Heart right ventricle (tissue), 16 donors: ENCODE measurements at regions not wholly inside any gene's neighbourhood (a gene's known extent, or its start where the extent isn't known, plus 50 kb on each side); places are given as distances from the start of the nearest gene placed in this dataset.

Source experiments
- ATAC-seq, 8 donors: fragments of 200-7000 bp; cut with Tn5 transposase; one replicate each; pipeline ENCODE4 v1.9.1; 2020; ENCODE audit warnings: mild to moderate bottlenecking in 8 of 8, moderate library complexity in 8 of 8, moderate number of reproducible peaks in 1 of 8
- DNase-seq, 2 donors: peaks; one replicate each; pipeline ENCODE4 v3.0.0-alpha.2; 2020
- H3K27ac ChIP-seq, 10 donors: fragments of 200-600 bp; sonication (generic) in 2 of 10; one replicate each; pipeline versions ENCODE4 v1.5.0 to v1.8.0; 2020 to 2022; ENCODE audit warnings: mild to moderate bottlenecking in 3 of 10
- H3K27me3 ChIP-seq, 7 donors: fragments of 200-600 bp; one replicate each; pipeline ENCODE4 v1.8.0; 2021 to 2022; ENCODE audit warnings: mild to moderate bottlenecking in 2 of 7
- H3K36me3 ChIP-seq, 9 donors: fragments of 200-600 bp; sonication (generic) in 1 of 9; one replicate each; pipeline versions ENCODE4 v1.5.0 to v1.8.0; 2020 to 2022; ENCODE audit warnings: mild to moderate bottlenecking in 2 of 9
- H3K4me1 ChIP-seq, 9 donors: fragments of 200-600 bp; sonication (generic) in 1 of 9; one replicate each; pipeline versions ENCODE4 v1.5.0 to v1.8.0; 2020 to 2022; ENCODE audit warnings: mild to moderate bottlenecking in 4 of 9
- H3K4me3 ChIP-seq, 10 donors: fragments of 200-600 bp; sonication (generic) in 2 of 10; one replicate each; pipeline versions ENCODE4 v1.5.0 to v1.8.0; 2020 to 2022; ENCODE audit warnings: mild to moderate bottlenecking in 7 of 10, moderate library complexity in 2 of 10
- H3K9me3 ChIP-seq, 11 donors: fragments of 200-600 bp in 10 of 11; sonication (generic) in 2 of 11; one replicate each; pipeline versions ENCODE4 v1.5.0 to v1.8.0; 2013 to 2022; ENCODE audit warnings: mild to moderate bottlenecking in 2 of 11, control low read depth in 1 of 11, moderate library complexity in 1 of 11
- CTCF ChIP-seq, 9 donors: fragments of 200-600 bp; sonication (generic) in 2 of 9; IDR thresholded peaks; one replicate each; pipeline versions ENCODE4 v1.5.0 to v1.8.0; 2021 to 2022; ENCODE audit warnings: antibody characterized with exemption in 9 of 9, mild to moderate bottlenecking in 5 of 9, moderate library complexity in 1 of 9
- WGBS, 2 donors: extraction: QIAGEN DNeasy Blood & Tissue Kit; methylation state at CpG; one replicate each; pipeline ENCODE4 v1.1.7; 2013; ENCODE audit warnings: inconsistent platforms in 1 of 2; 5-methylcytosine and 5-hydroxymethylcytosine counted together
- intact Hi-C, 10 donors: fragments of 100-400 bp; cut with DNase I; formaldehyde crosslinking; loops; one replicate each; pipeline versions ENCODE4 v1.11.1 to v1.14.2; 2022
- donor health status: Arrhythmogenic right ventricular cardiomyopathy.
- donor health status: ischemic (EF 13 %, LVEDD 7.1; RV severe dilation, severe dysfunction).
- donor health status: healthy with polysubstance abuse.
- donor health status: DM: no; HTN: yes; CAD: no.
- donor health status: DM: no; HTN: no; CAD: no.
- donor health status: ischemic (EF 25% LVEDD 6.9; RV normal size, moderate dysfunction).
- donor health status: ischemic (EF 25% LVEDD 5.7; RV mildly dilated, moderate dysfunction).
- donor health status: healthy.
- donor health status: DM: yes; HTN: yes; CAD: no.
- donor health status: Ischemic cardiomyopathy.
- donor health status: ischemic (EF 35%, LVEDD 5.7; RV mildly dilated, moderate dysfunction).
- donor health status: nonischemic (EF 11% LVEDD 7.7; RV severe dilation, severe dysfunction).
- donor health status: DM: yes; HTN: yes; CAD: no.
- donor health status: PGD.
- donor health status: ischemic (EF 29% LVEDD 5.4; RV normal size, mild dysfunction).
- donor health status: nonischemic (EF 23%, LVEDD 6.1; RV moderate dilation, normal function).

GRCh38 chr2:145757503-145758246, 1237.8 kb upstream of the ZEB2 start:
- WGBS, 2 donors: 67 to 79% methylated on average over 3 of the region's 3 CpGs
- DNase-seq (no peak), ATAC-seq (no peak)
- Histone ChIP-seq H3K9me3 (no peaks in the 10 kb centered on the region), H3K4me3 (no peak overlapping the region), H3K36me3 (no peaks in the 10 kb centered on the region), H3K27ac (no peak overlapping the region), H3K27me3 (no peaks in the 10 kb centered on the region), H3K4me1 (peaks cover 0 to 16% (median 7%) of the 10 kb centered on the region in 9 donors)
- TF ChIP-seq CTCF (IDR thresholded peaks at IDR 0.05): no peak
- intact Hi-C loops: loop anchor here in 2 of 10 donors (10.0 kb wide), 2 partner anchors 1243 to 1373 kb away; no protein-coding TSS in a partner anchor

DNA sequence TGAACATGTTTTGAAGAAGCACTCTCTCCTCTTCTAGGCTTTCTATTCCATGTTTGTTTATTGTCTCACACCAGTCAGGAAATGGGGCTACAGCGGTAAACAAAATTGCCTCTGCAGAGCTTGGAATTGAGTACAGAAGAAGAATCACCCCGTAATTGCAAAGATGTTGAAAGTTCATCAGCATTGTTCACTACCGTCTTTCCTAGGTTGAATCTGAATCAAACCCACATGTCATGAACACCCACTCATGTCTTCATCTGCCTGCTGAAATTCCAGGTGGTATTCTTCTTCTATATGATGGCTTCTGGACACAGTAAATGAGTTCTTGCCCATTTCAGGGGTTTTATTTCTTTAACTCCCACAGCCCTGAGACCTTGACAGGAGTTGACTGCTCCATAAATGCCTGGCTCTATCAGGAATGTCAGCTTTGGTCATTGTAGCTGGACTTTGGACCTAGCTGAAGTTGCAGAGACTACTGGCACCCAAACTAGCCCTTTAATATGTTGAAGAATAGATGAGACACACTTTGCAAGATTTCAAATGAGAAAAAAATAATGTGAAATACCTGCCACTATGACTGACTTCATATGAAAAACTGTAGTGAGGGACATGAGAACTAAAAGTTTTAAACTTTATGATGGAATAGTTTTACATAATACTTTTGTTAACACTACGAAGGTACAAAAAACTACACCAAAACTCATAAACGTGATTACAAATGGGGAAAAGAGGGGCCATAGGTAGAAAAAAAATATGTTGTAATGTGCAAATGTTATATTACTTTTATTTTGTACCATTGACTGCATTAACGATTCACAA, 1235.3 kb upstream of the ZEB2 start:
- Histone ChIP-seq H3K27ac (no peak overlapping the region), H3K27me3 (no peaks in the 10 kb centered on the region), H3K4me3 (no peak overlapping the region), H3K9me3 (no peaks in the 10 kb centered on the region), H3K4me1 (peaks cover 0 to 32% (median 20%) of the 10 kb centered on the region in 9 donors), H3K36me3 (no peaks in the 10 kb centered on the region)
- DNase-seq (no peak), ATAC-seq (no peak)
- WGBS, 2 donors: 89 to 93% methylated on average over 6 of the region's 6 CpGs
- intact Hi-C loops: loop anchor here in 2 of 10 donors (10.0 kb wide), 2 partner anchors 1240 to 1370 kb away; no protein-coding TSS in a partner anchor
- TF ChIP-seq CTCF (IDR thresholded peaks at IDR 0.05): no peak

DNA sequence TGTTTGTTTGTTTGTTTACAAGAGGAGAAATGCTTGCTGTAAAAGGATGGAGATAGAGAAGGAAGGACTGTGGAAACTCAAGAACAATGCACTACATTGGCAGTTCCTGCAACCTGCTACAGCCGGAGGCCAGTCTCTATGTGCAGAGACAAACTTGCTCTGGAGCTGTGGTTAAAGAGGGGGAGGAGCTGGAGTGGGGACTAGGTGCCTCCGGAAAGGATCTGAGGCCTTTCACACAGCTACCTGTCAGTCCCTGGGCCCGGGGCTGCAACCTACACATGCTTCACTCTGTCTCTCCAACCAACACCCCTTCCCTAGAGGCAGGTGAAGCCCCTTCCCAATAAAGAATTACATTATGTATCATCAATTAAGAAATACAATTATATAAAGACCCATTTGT, 1234.0 kb upstream of the ZEB2 start:
- WGBS, 2 donors: 74 to 77% methylated on average over 3 of the region's 3 CpGs
- Histone ChIP-seq H3K4me1 (peaks cover 0 to 40% (median 20%) of the 10 kb centered on the region in 9 donors), H3K9me3 (no peaks in the 10 kb centered on the region), H3K27ac (no peak overlapping the region), H3K27me3 (no peaks in the 10 kb centered on the region), H3K4me3 (no peak overlapping the region), H3K36me3 (no peaks in the 10 kb centered on the region)
- intact Hi-C loops: loop anchor here in 4 of 10 donors (5.0 to 10.0 kb wide), 3 partner anchors 1232 to 1369 kb away; partner anchors contain the start of gene ZEB2 (in 2 of the 4)
- TF ChIP-seq CTCF (IDR thresholded peaks at IDR 0.05): no peak
- no peak for ATAC-seq
- no peak for DNase-seq

GRCh38 chr2:145753041-145753608, 1233.2 kb upstream of the ZEB2 start:
- H3K27me3 ChIP-seq: no peaks in the 10 kb centered on the region
- H3K9me3 ChIP-seq: no peaks in the 10 kb centered on the region
- ATAC-seq (no peak), DNase-seq (no peak)
- 42 to 44% methylated on average over 6 of the region's 6 CpGs for WGBS, 2 donors
- TF ChIP-seq CTCF (IDR thresholded peaks at IDR 0.05): no peak
- peak overlapping the region in 6 of 10 donors; percentile 27 to 81 (median 56) for H3K27ac ChIP-seq
- H3K4me3 ChIP-seq: no peak overlapping the region
- no peaks in the 10 kb centered on the region for H3K36me3 ChIP-seq
- peaks cover 0 to 40% (median 20%) of the 10 kb centered on the region in 9 donors for H3K4me1 ChIP-seq
- intact Hi-C loops: loop anchor here in 4 of 10 donors (5.0 to 10.0 kb wide), 3 partner anchors 1231 to 1368 kb away; partner anchors contain the start of gene ZEB2 (in 2 of the 4)
